K562 (cell line): ENCODE measurements at regions not wholly inside any gene's neighbourhood (a gene's known extent, or its start where the extent isn't known, plus 50 kb on each side); places are given as distances from the start of the nearest gene placed in this dataset.

Experiments used
- ATAC-seq: fragments of 200-7000 bp; cut with Tn5 transposase; 3 replicates; pipeline ENCODE4 v1.9.1; 2020; ENCODE audit warnings: moderate library complexity
- BruUV-seq: library from RNA; stranded (reverse); fragments of 400-500 nt; replicated peaks from 2 replicates; lab custom pipeline; 2021; lab: Mats Ljungman, UMichigan
- CTCF ChIA-PET: fragments of 300-600 bp; formaldehyde crosslinking; extraction: SDS; loops from one replicate; lab custom pipeline; 2021; ENCODE audit warnings: low intra/inter-chr PET ratio; lab: Yijun Ruan, JAX
- POLR2A ChIA-PET: fragments of 300-600, 350-650 bp; sonication (Branson Sonifier 250); formaldehyde crosslinking; extraction: SDS; loops from one replicate; lab custom pipeline; 2021; ENCODE audit warnings: antibody characterized with exemption, inconsistent platforms; lab: Yijun Ruan, JAX
- DNase-seq, 4 experiments: peaks; one replicate each; pipeline versions ENCODE4 v3.0.0 to v3.0.0-alpha.2; 2011 to 2018; ENCODE audit warnings: low spot score in 3 of 4, mixed read lengths in 3 of 4; ENCODE audit errors: extremely low read depth in 1 of 4
- FAIRE-seq: peaks from 2 replicates; lab custom pipeline; 2011; peaks lifted over from hg19 to GRCh38; lab: Jason Lieb, UNC
- H2AFZ ChIP-seq: 2 replicates; pipeline ENCODE4 v1.6.0; 2011; ENCODE audit warnings: low read depth, low read length, control low read depth, inconsistent platforms
- H3K27ac ChIP-seq: fragments of 200-600 bp; 3 replicates; pipeline ENCODE4 v1.8.0; 2011; ENCODE audit warnings: low read depth, mild to moderate bottlenecking, control low read depth, inconsistent platforms, low read length, moderate library complexity, mixed read lengths; ENCODE audit errors: extremely low read depth
- H3K27me3 ChIP-seq, 2 experiments: fragments of 300-600 bp in 1 of 2; 2 replicates in 1 of 2; 3 replicates in 1 of 2; pipeline versions ENCODE4 v1.6.0 to v1.8.0; 2011; ENCODE audit warnings: inconsistent platforms in 2 of 2, low read length in 2 of 2, mild to moderate bottlenecking in 1 of 2, mixed read lengths in 1 of 2, moderate library complexity in 1 of 2; ENCODE audit not compliant: control insufficient read depth in 2 of 2, insufficient read depth in 2 of 2
- H3K36me3 ChIP-seq: fragments of 300-600 bp; 3 replicates; pipeline ENCODE4 v1.8.0; 2011; ENCODE audit warnings: mild to moderate bottlenecking, low read length, inconsistent platforms; ENCODE audit not compliant: control insufficient read depth, insufficient read depth
- H3K4me1 ChIP-seq, 2 experiments: fragments of 200-600 bp in 1 of 2; replicated peaks in 1 of 2; 2 replicates in 1 of 2; 3 replicates in 1 of 2; pipeline versions ENCODE4 v1.5.1 to v1.8.0; 2011; ENCODE audit warnings: inconsistent platforms in 2 of 2, low read length in 2 of 2, mild to moderate bottlenecking in 1 of 2, mixed read lengths in 1 of 2, moderate library complexity in 1 of 2; ENCODE audit not compliant: control insufficient read depth in 2 of 2, insufficient read depth in 2 of 2
- H3K4me2 ChIP-seq: 2 replicates; pipeline ENCODE4 v1.6.1; 2011; ENCODE audit warnings: low read length, control low read depth, inconsistent platforms, mixed read lengths; ENCODE audit not compliant: insufficient read depth
- H3K4me3 ChIP-seq: fragments of 200-600 bp; sonication (generic), shearing (Covaris generic); 2 replicates; pipeline ENCODE4 v1.5.1; 2016; ENCODE audit warnings: control low read depth, inconsistent platforms
- H3K79me2 ChIP-seq: fragments of 200-600 bp; 3 replicates; pipeline ENCODE4 v1.8.0; 2011; ENCODE audit warnings: low read length, inconsistent platforms; ENCODE audit not compliant: control insufficient read depth, insufficient read depth
- H3K9ac ChIP-seq, 2 experiments: 2 replicates each; pipeline versions ENCODE4 v1.6.0 to v1.6.1; 2011; ENCODE audit warnings: low read depth in 2 of 2, low read length in 2 of 2, control low read depth in 1 of 2, inconsistent platforms in 1 of 2, mild to moderate bottlenecking in 1 of 2, mixed read lengths in 1 of 2; ENCODE audit not compliant: insufficient read depth in 1 of 2
- H3K9me1 ChIP-seq: one replicate; pipeline ENCODE4 v1.6.0; 2011; ENCODE audit warnings: inconsistent platforms, mild to moderate bottlenecking, low read length, moderate library complexity; ENCODE audit not compliant: control insufficient read depth, insufficient read depth
- H3K9me3 ChIP-seq: replicated peaks from 2 replicates; pipeline ENCODE4 v1.5.1; 2011; ENCODE audit warnings: low read depth, low read length, inconsistent platforms; ENCODE audit not compliant: control insufficient read depth, insufficient read depth
- H4K20me1 ChIP-seq: replicated peaks from 2 replicates; pipeline ENCODE4 v1.6.1; 2011; ENCODE audit warnings: low read length, inconsistent platforms, mixed read lengths; ENCODE audit not compliant: control insufficient read depth, insufficient read depth
- FOXJ3 ChIP-seq: sonication (generic); formaldehyde crosslinking; IDR thresholded peaks from 2 replicates; pipeline ENCODE4 v1.4.0; 2020; ENCODE audit warnings: mild to moderate bottlenecking, missing genetic modification reagents
- HDGF ChIP-seq: fragments of 450-650 bp; IDR thresholded peaks from 2 replicates; pipeline ENCODE4 v1.6.1; 2016
- NFE2L1 ChIP-seq: fragments of 450-650 bp; IDR thresholded peaks from 2 replicates; pipeline ENCODE4 v1.6.1; 2016; ENCODE audit warnings: missing genetic modification characterization, low read depth, mild to moderate bottlenecking, missing compliant biosample characterization, moderate library complexity, borderline replicate concordance
- RBBP5 ChIP-seq: fragments of 200-600 bp; sonication (generic); IDR thresholded peaks from 2 replicates; pipeline ENCODE4 v1.6.1; 2012; ENCODE audit warnings: borderline replicate concordance, mild to moderate bottlenecking, low read length, control low read depth, inconsistent platforms; ENCODE audit not compliant: insufficient read depth, poor library complexity, severe bottlenecking
- RBM22 ChIP-seq: fragments of 200-400 bp; formaldehyde crosslinking; IDR thresholded peaks from 2 replicates; pipeline ENCODE4 v1.6.1; 2018; ENCODE audit warnings: low read length, low read depth; ENCODE audit not compliant: poor library complexity, severe bottlenecking
- YY1 ChIP-seq, 3 experiments: IDR thresholded peaks; 2 replicates each; pipeline ENCODE4 v1.6.1; 2011; ENCODE audit warnings: low read length in 2 of 3, mild to moderate bottlenecking in 2 of 3, moderate library complexity in 2 of 3, borderline replicate concordance in 1 of 3, control low read depth in 1 of 3, low read depth in 1 of 3; ENCODE audit not compliant: insufficient read depth in 3 of 3, insufficient replicate concordance in 2 of 3, control insufficient read depth in 1 of 3, insufficient read length in 1 of 3; ENCODE audit errors: extremely low read depth in 1 of 3
- ZBTB17 ChIP-seq: fragments of 450-650 bp; formaldehyde crosslinking; IDR thresholded peaks from 2 replicates; pipeline ENCODE4 v1.4.0; 2020; ENCODE audit warnings: mild to moderate bottlenecking
- ZNF707 ChIP-seq: fragments of 250-450 bp; sonication (Bioruptor Pico); conservative IDR thresholded peaks from 2 replicates; pipeline ENCODE4 v1.8.0; 2022; ENCODE audit warnings: inconsistent platforms, mild to moderate bottlenecking, moderate library complexity
- WGBS: fragments of 100-300 bp; shearing (Covaris generic); methylation state at CpG from one replicate; pipeline ENCODE4 v1.1.6; 2016; ENCODE audit warnings: low coverage, mixed read lengths; ENCODE audit not compliant: insufficient coverage; ENCODE audit errors: missing lambda C conversion rate; 5-methylcytosine and 5-hydroxymethylcytosine counted together
- in situ Hi-C: fragments of 300-500 bp; cut with MboI; formaldehyde crosslinking; loops from 4 replicates; pipeline ENCODE4 v1.15.0; 2018; ENCODE audit warnings: inconsistent platforms, mixed read lengths
- intact Hi-C: fragments of 100-400 bp; cut with micrococcal nuclease; formaldehyde crosslinking; loops from 2 replicates; pipeline ENCODE4 v1.14.2; 2022
- TF ChIP-seq, protein P1 (sequence below): fragments of 450-650 bp; conservative IDR thresholded peaks from 2 replicates; pipeline ENCODE4 v1.6.1; 2016; ENCODE audit warnings: missing genetic modification characterization, low read depth, mild to moderate bottlenecking, missing compliant biosample characterization, moderate library complexity
- TF ChIP-seq, protein P2 (sequence below): sonication (generic); formaldehyde crosslinking; IDR thresholded peaks from 2 replicates; pipeline ENCODE4 v1.8.1; 2022; ENCODE audit warnings: missing genetic modification reagents
- TF ChIP-seq, protein P3 (sequence below): fragments of 250-450 bp; sonication (Bioruptor Pico); IDR thresholded peaks from 2 replicates; pipeline ENCODE4 v1.4.0; 2020

DNA sequence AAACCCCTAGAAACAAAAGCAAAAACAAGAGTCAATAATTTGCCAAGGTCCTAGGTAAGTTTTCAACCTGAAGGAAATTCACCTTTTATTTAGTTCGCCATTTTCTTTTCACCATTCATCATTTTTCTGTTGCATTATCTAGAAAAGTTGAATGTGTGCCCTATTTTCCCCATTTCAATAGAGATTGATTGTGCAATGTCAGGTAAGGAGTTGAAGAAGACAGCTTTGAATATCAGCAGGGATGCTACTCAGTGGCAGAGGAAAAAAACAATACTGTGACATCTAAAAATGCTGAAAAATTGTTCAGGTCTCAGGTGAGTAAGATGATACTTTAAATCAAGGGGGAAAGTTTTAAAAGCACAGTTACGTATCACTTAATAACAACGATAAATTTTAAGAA is 813.7 kb downstream of the DTWD2 start:
- H3K9me1 ChIP-seq: no peaks in the 10 kb centered on the region
- H3K4me3 ChIP-seq: no peak overlapping the region
- no peaks in the 10 kb centered on the region for H3K79me2 ChIP-seq
- H3K9ac ChIP-seq: no peak overlapping the region
- intact Hi-C loops: no loop called here
- WGBS: 0% methylated on average over 3 of the region's 3 CpGs
- DNase-seq (no peak), ATAC-seq (no peak), FAIRE-seq (no peak)
- H4K20me1 ChIP-seq: no peaks in the 10 kb centered on the region
- H3K9me3 ChIP-seq: no peaks in the 10 kb centered on the region
- no peaks in the 10 kb centered on the region for H3K27me3 ChIP-seq
- no peaks in the 10 kb centered on the region for H3K36me3 ChIP-seq
- in situ Hi-C loops: no loop called here
- no peak overlapping the region for H3K4me2 ChIP-seq
- H3K27ac ChIP-seq: no peak overlapping the region
- H2AFZ ChIP-seq: no peak overlapping the region
- TF ChIP-seq, protein P1, sequence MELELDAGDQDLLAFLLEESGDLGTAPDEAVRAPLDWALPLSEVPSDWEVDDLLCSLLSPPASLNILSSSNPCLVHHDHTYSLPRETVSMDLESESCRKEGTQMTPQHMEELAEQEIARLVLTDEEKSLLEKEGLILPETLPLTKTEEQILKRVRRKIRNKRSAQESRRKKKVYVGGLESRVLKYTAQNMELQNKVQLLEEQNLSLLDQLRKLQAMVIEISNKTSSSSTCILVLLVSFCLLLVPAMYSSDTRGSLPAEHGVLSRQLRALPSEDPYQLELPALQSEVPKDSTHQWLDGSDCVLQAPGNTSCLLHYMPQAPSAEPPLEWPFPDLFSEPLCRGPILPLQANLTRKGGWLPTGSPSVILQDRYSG: no peak
- TF ChIP-seq NFE2L1 (tag): no peak
- no TSS peak for BruUV-seq
- H3K4me1 ChIP-seq: no peaks in the 10 kb centered on the region
- CTCF ChIA-PET: no interaction called here
- POLR2A ChIA-PET: no interaction called here

DNA sequence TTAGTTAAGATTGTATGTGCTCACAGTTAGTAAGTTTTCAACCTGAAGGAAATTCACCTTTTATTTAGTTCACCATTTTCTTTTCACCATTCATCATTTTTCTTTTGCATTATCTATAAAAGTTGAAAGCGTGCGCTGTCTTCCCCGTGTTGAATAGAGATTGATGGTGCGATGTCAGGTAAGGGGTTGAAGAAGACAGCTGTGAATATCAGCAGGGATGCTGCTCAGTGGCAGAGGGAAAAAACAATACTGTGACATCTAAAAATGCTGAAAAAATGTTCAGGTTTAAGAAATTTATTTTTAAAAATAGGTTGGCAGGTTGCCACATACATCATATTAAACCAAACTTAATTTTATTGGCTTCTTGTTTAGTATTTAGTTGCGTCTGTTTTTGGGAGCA is 815.0 kb downstream of the DTWD2 start:
- Histone ChIP-seq H2AFZ (no peak overlapping the region), H3K9me1 (no peaks in the 10 kb centered on the region), H4K20me1 (no peaks in the 10 kb centered on the region), H3K27me3 (no peaks in the 10 kb centered on the region), H3K36me3 (no peaks in the 10 kb centered on the region), H3K4me1 (no peaks in the 10 kb centered on the region), H3K27ac (no peak overlapping the region), H3K9ac (no peak overlapping the region), H3K9me3 (no peaks in the 10 kb centered on the region), H3K4me3 (no peak overlapping the region), H3K79me2 (no peaks in the 10 kb centered on the region), H3K4me2 (no peak overlapping the region)
- DNase-seq (no peak), FAIRE-seq (no peak), ATAC-seq (no peak)
- intact Hi-C loops (no loop called here), in situ Hi-C loops (no loop called here)
- WGBS: 3% methylated on average over 5 of the region's 5 CpGs
- no TSS peak for BruUV-seq
- CTCF ChIA-PET: no interaction called here
- TF ChIP-seq HDGF (no peak), FOXJ3 (CRISPR knock-in tag) (no peak), ZBTB17 (CRISPR knock-in tag) (no peak), ZNF707 (CRISPR knock-in tag) (no peak), RBBP5 (no peak), YY1 (IDR thresholded peaks at IDR 0.05; ENCODE audit: borderline replicate concordance in 1 of 3, control insufficient read depth in 1 of 3, extremely low read depth in 1 of 3, insufficient read depth in 3 of 3, insufficient read length in 1 of 3, insufficient replicate concordance in 2 of 3, low read depth in 1 of 3, low read length in 2 of 3) (no peak), RBM22 (no peak)
- TF ChIP-seq, protein P2, sequence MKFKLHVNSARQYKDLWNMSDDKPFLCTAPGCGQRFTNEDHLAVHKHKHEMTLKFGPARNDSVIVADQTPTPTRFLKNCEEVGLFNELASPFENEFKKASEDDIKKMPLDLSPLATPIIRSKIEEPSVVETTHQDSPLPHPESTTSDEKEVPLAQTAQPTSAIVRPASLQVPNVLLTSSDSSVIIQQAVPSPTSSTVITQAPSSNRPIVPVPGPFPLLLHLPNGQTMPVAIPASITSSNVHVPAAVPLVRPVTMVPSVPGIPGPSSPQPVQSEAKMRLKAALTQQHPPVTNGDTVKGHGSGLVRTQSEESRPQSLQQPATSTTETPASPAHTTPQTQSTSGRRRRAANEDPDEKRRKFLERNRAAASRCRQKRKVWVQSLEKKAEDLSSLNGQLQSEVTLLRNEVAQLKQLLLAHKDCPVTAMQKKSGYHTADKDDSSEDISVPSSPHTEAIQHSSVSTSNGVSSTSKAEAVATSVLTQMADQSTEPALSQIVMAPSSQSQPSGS (CRISPR knock-in tag): no peak
- TF ChIP-seq, protein P3, sequence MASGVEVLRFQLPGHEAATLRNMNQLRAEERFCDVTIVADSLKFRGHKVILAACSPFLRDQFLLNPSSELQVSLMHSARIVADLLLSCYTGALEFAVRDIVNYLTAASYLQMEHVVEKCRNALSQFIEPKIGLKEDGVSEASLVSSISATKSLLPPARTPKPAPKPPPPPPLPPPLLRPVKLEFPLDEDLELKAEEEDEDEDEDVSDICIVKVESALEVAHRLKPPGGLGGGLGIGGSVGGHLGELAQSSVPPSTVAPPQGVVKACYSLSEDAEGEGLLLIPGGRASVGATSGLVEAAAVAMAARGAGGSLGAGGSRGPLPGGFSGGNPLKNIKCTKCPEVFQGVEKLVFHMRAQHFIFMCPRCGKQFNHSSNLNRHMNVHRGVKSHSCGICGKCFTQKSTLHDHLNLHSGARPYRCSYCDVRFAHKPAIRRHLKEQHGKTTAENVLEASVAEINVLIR (CRISPR knock-in tag): no peak
- TF ChIP-seq, all 486 proteins: peak for 0
- POLR2A ChIA-PET: no interaction called here
